ENCODE measurements at regions not wholly inside any gene's neighbourhood (a gene's known extent, or its start where the extent isn't known, plus 50 kb on each side); places are given as distances from the start of the nearest gene placed in this dataset.

- no TSS peak for BruUV-seq (replicated peaks)
- no peaks in the 10 kb centered on the region for H4K20me1 ChIP-seq (replicated peaks; ENCODE audit: control insufficient read depth, extremely low read depth, insufficient read depth, low read length)
- dilution Hi-C loops (cut with MboI; ENCODE audit: extremely low pct_ligation_motif_present, low sequenced_read_pairs) (no loop called here), intact Hi-C loops (cut with micrococcal nuclease) (no loop called here)
- no peaks in the 10 kb centered on the region for H3K9me1 ChIP-seq (replicated peaks; ENCODE audit: control insufficient read depth, extremely low read depth, insufficient read depth, low read length)
- H3K4me2 ChIP-seq (ENCODE audit: insufficient read depth, low read length) = no peak overlapping the region
- ChIA-PET POLR2A (no interaction called here), CTCF (no interaction called here)
- no peaks in the 10 kb centered on the region for H3K36me3 ChIP-seq (ENCODE audit: control insufficient read depth in 2 of 2, extremely low read depth in 1 of 2, insufficient read depth in 2 of 2, low read length in 2 of 2)
- H3K9ac ChIP-seq (replicated peaks; ENCODE audit: extremely low read depth, insufficient read depth, low read length) = no peak overlapping the region
- TF ChIP-seq EZH2 (IDR thresholded peaks at IDR 0.05; ENCODE audit: borderline replicate concordance, low read depth, low read length, severe bottlenecking) (no peak), CTCF (IDR thresholded peaks at IDR 0.05; ENCODE audit: extremely low read depth in 1 of 2, insufficient read depth in 1 of 2, low read depth in 1 of 2, low read length in 2 of 2) (no peak), FOS (IDR thresholded peaks at IDR 0.05; ENCODE audit: borderline replicate concordance, insufficient read depth, low read length) (no peak), JUN (IDR thresholded peaks at IDR 0.05; ENCODE audit: borderline replicate concordance, insufficient read depth, insufficient read length, low read depth) (no peak), MYC (IDR thresholded peaks at IDR 0.05; ENCODE audit: low read depth, low read length) (no peak), GATA2 (IDR thresholded peaks at IDR 0.05; ENCODE audit: insufficient read depth, insufficient read length, low read depth, low read length) (no peak), MAX (IDR thresholded peaks at IDR 0.05; ENCODE audit: insufficient read depth, insufficient read length) (no peak)
- peaks cover 2% of the 10 kb centered on the region for H3K9me3 ChIP-seq (replicated peaks; ENCODE audit: control insufficient read depth, insufficient read depth, low read length)
- no peak overlapping the region for H3K4me3 ChIP-seq (replicated peaks in 1 of 3; ENCODE audit: insufficient read depth in 1 of 3, low read depth in 1 of 3, low read length in 3 of 3)
- H3K27me3 ChIP-seq (ENCODE audit: control insufficient read depth in 2 of 2, insufficient read depth in 2 of 2, low read length in 2 of 2) = no peaks in the 10 kb centered on the region
- no peak overlapping the region for H3K27ac ChIP-seq (ENCODE audit: insufficient read depth, low read depth, low read length)
- no peaks in the 10 kb centered on the region for H3K79me2 ChIP-seq (ENCODE audit: control insufficient read depth, insufficient read depth, low read length)
- DNase-seq (ENCODE audit: low read depth, low spot score) (no peak), FAIRE-seq (no peak)
- H3K4me1 ChIP-seq (ENCODE audit: control insufficient read depth, extremely low read depth, insufficient read depth, low read length) = no peaks in the 10 kb centered on the region
- H2AFZ ChIP-seq (ENCODE audit: low read depth, low read length) = no peak overlapping the region
Observed at GRCh38 chr11:97109078-97109477, 719.3 kb downstream of the JRKL start.

Measured in endothelial cell of umbilical vein (primary cell).